Panc1 (cell line): ENCODE measurements at regions not wholly inside any gene's neighbourhood (a gene's known extent, or its start where the extent isn't known, plus 50 kb on each side); places are given as distances from the start of the nearest gene placed in this dataset.

ENCODE experiments used
- ATAC-seq: fragments of 200-7000 bp; cut with Tn5 transposase; 2 replicates; pipeline ENCODE4 v1.9.1; 2020; ENCODE audit warnings: mild to moderate bottlenecking, moderate library complexity
- BruUV-seq: library from RNA; stranded (reverse); fragments of 400-500 nt; replicated peaks from 2 replicates; lab custom pipeline; 2021; lab: Mats Ljungman, UMichigan
- CTCF ChIA-PET: fragments of 300-600 bp; sonication (Branson Sonifier 250); formaldehyde crosslinking; loops from one replicate; lab custom pipeline; 2022; ENCODE audit warnings: antibody characterized with exemption; lab: Charles Lee
- POLR2A ChIA-PET: fragments of 300-600 bp; sonication (Branson Sonifier 250); formaldehyde crosslinking; loops from one replicate; lab custom pipeline; 2022; ENCODE audit warnings: antibody characterized with exemption; lab: Charles Lee
- DNase-seq: peaks from one replicate; pipeline ENCODE4 v3.0.0-alpha.2; 2010; ENCODE audit warnings: low read depth, low spot score
- H3K27ac ChIP-seq: 2 replicates; pipeline ENCODE4 v1.5.1; 2011; ENCODE audit warnings: mild to moderate bottlenecking, low read length, inconsistent platforms
- H3K27me3 ChIP-seq: fragments of 200-500 bp; sonication (Bioruptor generic); 2 replicates; pipeline ENCODE4 v1.6.0; 2014; ENCODE audit warnings: low read length, inconsistent platforms; ENCODE audit not compliant: control insufficient read depth, insufficient read depth
- H3K36me3 ChIP-seq: fragments of 200-500 bp; sonication (Bioruptor generic); 2 replicates; pipeline ENCODE4 v1.5.1; 2014; ENCODE audit warnings: inconsistent platforms, mild to moderate bottlenecking, low read length, moderate library complexity; ENCODE audit not compliant: control insufficient read depth, insufficient read depth
- H3K4me1 ChIP-seq: 2 replicates; pipeline ENCODE4 v1.5.1; 2011; ENCODE audit warnings: inconsistent platforms, mild to moderate bottlenecking, low read length, moderate library complexity; ENCODE audit not compliant: control insufficient read depth, insufficient read depth
- H3K4me3 ChIP-seq, 2 experiments: 2 replicates each; pipeline ENCODE4 v1.5.1; 2011 to 2012; ENCODE audit warnings: low read depth in 2 of 2, low read length in 2 of 2, mild to moderate bottlenecking in 2 of 2, inconsistent platforms in 1 of 2, moderate library complexity in 1 of 2
- H3K9me3 ChIP-seq: fragments of 200-500 bp; sonication (Bioruptor generic); 2 replicates; pipeline ENCODE4 v1.5.1; 2014; ENCODE audit warnings: low read depth, mild to moderate bottlenecking, inconsistent platforms, low read length, moderate library complexity; ENCODE audit not compliant: control insufficient read depth, insufficient read depth
- POLR2AphosphoS5 ChIP-seq: IDR thresholded peaks from 2 replicates; pipeline ENCODE4 v1.6.1; 2012; ENCODE audit warnings: mild to moderate bottlenecking, low read depth, low read length, moderate library complexity
- SIN3A ChIP-seq: IDR thresholded peaks from 2 replicates; pipeline ENCODE4 v1.6.1; 2012; ENCODE audit warnings: low read depth, mild to moderate bottlenecking, low read length, moderate library complexity, borderline replicate concordance; ENCODE audit not compliant: insufficient read depth
- TCF7L2 ChIP-seq: IDR thresholded peaks from 2 replicates; pipeline ENCODE4 v1.6.1; 2011; ENCODE audit warnings: mild to moderate bottlenecking, low read depth, low read length, inconsistent platforms
- in situ Hi-C: cut with HindIII; loops from 2 replicates; pipeline ENCODE4 v1.10.0; 2016; ENCODE audit warnings: low sequenced_read_pairs, low pct_unique_long_range_greater_than_20kb
- intact Hi-C: fragments of 100-400 bp; cut with micrococcal nuclease; formaldehyde crosslinking; loops from one replicate; pipeline ENCODE4 v1.10.0; 2022; ENCODE audit not compliant: unreplicated experiment
- TF ChIP-seq, protein P1 (sequence below), 2 experiments: IDR thresholded peaks; 2 replicates each; pipeline ENCODE4 v1.6.1; 2011 to 2012; ENCODE audit warnings: low read depth in 2 of 2, control low read depth in 1 of 2, low read length in 1 of 2, mild to moderate bottlenecking in 1 of 2, moderate library complexity in 1 of 2; ENCODE audit not compliant: insufficient read depth in 1 of 2
- TF ChIP-seq, protein P2 (sequence below): fragments of 450-650 bp; IDR thresholded peaks from 2 replicates; pipeline ENCODE4 v1.5.1; 2017; ENCODE audit warnings: mild to moderate bottlenecking

GRCh38 chr18:78812067-78812466 lies 167.6 kb upstream of the SALL3 start:
- no peaks in the 10 kb centered on the region for H3K36me3 ChIP-seq
- H3K9me3 ChIP-seq, result no peaks in the 10 kb centered on the region
- CTCF ChIA-PET, result no interaction called here
- H3K4me1 ChIP-seq, result no peaks in the 10 kb centered on the region
- no TSS peak for BruUV-seq
- in situ Hi-C loops, result no loop called here
- peaks cover 39% of the 10 kb centered on the region for H3K27me3 ChIP-seq
- no peak for ATAC-seq
- no peak for DNase-seq
- TF ChIP-seq, protein P1, sequence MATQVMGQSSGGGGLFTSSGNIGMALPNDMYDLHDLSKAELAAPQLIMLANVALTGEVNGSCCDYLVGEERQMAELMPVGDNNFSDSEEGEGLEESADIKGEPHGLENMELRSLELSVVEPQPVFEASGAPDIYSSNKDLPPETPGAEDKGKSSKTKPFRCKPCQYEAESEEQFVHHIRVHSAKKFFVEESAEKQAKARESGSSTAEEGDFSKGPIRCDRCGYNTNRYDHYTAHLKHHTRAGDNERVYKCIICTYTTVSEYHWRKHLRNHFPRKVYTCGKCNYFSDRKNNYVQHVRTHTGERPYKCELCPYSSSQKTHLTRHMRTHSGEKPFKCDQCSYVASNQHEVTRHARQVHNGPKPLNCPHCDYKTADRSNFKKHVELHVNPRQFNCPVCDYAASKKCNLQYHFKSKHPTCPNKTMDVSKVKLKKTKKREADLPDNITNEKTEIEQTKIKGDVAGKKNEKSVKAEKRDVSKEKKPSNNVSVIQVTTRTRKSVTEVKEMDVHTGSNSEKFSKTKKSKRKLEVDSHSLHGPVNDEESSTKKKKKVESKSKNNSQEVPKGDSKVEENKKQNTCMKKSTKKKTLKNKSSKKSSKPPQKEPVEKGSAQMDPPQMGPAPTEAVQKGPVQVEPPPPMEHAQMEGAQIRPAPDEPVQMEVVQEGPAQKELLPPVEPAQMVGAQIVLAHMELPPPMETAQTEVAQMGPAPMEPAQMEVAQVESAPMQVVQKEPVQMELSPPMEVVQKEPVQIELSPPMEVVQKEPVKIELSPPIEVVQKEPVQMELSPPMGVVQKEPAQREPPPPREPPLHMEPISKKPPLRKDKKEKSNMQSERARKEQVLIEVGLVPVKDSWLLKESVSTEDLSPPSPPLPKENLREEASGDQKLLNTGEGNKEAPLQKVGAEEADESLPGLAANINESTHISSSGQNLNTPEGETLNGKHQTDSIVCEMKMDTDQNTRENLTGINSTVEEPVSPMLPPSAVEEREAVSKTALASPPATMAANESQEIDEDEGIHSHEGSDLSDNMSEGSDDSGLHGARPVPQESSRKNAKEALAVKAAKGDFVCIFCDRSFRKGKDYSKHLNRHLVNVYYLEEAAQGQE (IDR thresholded peaks at IDR 0.05; ENCODE audit: insufficient read depth in 1 of 2, low read depth in 2 of 2, low read length in 1 of 2), result no peak
- TF ChIP-seq TCF7L2 (no peak), SIN3A (no peak), POLR2AphosphoS5 (no peak)
- TF ChIP-seq, protein P2, sequence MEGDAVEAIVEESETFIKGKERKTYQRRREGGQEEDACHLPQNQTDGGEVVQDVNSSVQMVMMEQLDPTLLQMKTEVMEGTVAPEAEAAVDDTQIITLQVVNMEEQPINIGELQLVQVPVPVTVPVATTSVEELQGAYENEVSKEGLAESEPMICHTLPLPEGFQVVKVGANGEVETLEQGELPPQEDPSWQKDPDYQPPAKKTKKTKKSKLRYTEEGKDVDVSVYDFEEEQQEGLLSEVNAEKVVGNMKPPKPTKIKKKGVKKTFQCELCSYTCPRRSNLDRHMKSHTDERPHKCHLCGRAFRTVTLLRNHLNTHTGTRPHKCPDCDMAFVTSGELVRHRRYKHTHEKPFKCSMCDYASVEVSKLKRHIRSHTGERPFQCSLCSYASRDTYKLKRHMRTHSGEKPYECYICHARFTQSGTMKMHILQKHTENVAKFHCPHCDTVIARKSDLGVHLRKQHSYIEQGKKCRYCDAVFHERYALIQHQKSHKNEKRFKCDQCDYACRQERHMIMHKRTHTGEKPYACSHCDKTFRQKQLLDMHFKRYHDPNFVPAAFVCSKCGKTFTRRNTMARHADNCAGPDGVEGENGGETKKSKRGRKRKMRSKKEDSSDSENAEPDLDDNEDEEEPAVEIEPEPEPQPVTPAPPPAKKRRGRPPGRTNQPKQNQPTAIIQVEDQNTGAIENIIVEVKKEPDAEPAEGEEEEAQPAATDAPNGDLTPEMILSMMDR, result no peak
- H3K27ac ChIP-seq, result no peak overlapping the region
- intact Hi-C loops, result no loop called here
- POLR2A ChIA-PET, result no interaction called here
- H3K4me3 ChIP-seq, result no peak overlapping the region

DNA sequence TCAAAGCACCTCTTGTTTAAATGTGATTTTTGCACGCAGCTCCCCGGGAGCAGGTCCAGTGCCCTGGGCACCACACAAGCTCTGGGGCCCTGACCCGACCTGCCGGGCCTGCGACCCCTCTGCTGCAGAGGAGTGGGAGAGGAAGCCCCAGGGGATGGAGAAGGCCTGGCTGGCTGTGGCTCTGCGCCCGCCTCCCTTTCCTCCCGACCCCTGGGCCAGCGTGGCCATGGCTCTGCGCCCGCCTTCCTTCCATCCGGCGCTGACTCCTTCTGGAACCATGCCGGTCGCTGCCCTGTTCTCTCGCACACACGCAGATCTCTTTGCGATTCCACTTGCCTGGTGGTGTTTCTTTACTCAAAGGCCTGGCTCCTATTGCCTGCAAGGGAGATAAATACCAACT lies 166.5 kb upstream of the SALL3 start:
- Histone ChIP-seq H3K9me3 (no peaks in the 10 kb centered on the region), H3K4me1 (no peaks in the 10 kb centered on the region), H3K27me3 (peaks cover 34% of the 10 kb centered on the region), H3K36me3 (no peaks in the 10 kb centered on the region), H3K4me3 (no peak overlapping the region), H3K27ac (no peak overlapping the region)
- TF ChIP-seq TCF7L2, result no peak
- TF ChIP-seq SIN3A, result no peak
- TF ChIP-seq, protein P2, result no peak
- TF ChIP-seq POLR2AphosphoS5, result no peak
- TF ChIP-seq, protein P1 (IDR thresholded peaks at IDR 0.05; ENCODE audit: insufficient read depth in 1 of 2, low read depth in 2 of 2, low read length in 1 of 2), result no peak
- DNase-seq (no peak), ATAC-seq (no peak)
- ChIA-PET POLR2A (no interaction called here), CTCF (no interaction called here)
- in situ Hi-C loops (no loop called here), intact Hi-C loops (no loop called here)
- no TSS peak for BruUV-seq
